GM21737 (cell line): ENCODE measurements at regions not wholly inside any gene's neighbourhood (a gene's known extent, or its start where the extent isn't known, plus 50 kb on each side); places are given as distances from the start of the nearest gene placed in this dataset.

Experiments
- ATAC-seq: cut with Tn5 transposase; IDR thresholded peaks from one replicate; pipeline ENCODE4 v1.9.1; 2021; ENCODE audit warnings: mild to moderate bottlenecking, moderate library complexity; ENCODE audit not compliant: unreplicated experiment

DNA sequence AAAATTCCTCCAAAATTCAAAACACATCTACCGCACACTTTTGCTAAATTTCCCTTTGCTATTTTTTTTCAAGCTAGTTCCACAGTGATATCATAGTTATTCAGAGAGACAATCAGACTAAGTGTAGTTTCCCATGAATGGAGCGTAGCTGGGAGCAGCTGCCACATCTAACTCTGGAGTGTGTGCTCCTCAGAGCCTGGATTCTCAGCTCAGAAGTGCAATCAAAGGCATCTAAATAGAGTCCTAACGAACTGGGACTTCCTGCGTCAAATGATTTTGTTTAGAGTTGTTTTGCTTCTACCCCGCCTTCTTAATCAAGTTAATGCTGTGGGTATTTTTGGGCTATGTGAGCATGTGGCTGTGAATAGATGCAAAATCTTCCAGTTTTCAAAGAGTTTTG, 160.3 kb downstream of the TMEM18 start:
- no peak for ATAC-seq

DNA sequence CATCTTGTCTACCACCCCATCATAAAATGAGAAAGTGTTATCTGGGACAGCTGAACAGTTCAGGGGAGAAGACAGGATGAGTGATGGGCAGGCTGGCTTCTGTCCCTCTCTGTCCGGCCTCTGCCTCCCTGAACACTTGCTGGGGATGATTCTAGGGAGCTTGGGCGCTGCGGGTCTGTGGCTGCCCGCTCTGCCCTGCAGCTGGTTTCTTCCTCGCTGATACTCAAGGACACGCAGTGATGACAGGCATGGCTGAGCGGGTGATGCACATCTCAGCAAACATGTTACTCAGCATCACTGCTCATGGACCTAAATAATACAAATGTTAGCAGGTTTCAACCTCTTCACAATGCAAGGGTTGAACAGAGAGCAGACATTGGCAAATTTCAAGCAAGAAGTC, 161.1 kb downstream of the TMEM18 start:
- ATAC-seq, result no peak

DNA sequence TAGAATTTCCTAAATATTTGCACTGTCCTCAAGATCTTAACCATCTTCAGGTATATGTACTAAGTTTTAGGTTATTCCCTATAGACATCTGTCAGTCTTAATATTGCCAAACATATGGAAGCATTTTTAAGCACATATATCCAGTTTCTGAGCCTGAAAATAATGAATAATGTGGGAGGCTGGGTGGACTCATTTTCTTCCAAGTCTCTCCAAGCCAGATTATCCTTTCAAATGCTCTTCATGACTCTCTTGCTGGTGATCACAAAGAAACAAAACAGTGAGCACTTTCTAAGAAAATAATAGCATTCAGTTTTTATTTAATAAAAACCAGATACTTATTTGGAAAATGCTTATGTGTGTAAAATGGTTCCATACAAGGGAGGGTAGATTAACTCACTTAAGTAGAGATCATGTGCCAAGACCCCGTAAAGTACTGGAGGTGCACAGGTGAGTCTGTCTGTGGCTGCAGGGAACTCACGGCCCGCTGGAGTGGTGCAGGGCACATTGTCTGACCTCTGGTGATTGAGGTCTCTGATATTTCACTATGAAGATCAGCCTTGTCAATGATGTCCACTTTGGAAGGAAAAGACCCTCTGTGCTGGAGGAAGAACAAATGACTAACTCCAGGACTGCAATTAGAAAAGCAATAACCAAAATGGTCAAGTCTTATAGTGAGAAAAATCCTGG, 161.6 kb downstream of the TMEM18 start:
- no peak for ATAC-seq

DNA sequence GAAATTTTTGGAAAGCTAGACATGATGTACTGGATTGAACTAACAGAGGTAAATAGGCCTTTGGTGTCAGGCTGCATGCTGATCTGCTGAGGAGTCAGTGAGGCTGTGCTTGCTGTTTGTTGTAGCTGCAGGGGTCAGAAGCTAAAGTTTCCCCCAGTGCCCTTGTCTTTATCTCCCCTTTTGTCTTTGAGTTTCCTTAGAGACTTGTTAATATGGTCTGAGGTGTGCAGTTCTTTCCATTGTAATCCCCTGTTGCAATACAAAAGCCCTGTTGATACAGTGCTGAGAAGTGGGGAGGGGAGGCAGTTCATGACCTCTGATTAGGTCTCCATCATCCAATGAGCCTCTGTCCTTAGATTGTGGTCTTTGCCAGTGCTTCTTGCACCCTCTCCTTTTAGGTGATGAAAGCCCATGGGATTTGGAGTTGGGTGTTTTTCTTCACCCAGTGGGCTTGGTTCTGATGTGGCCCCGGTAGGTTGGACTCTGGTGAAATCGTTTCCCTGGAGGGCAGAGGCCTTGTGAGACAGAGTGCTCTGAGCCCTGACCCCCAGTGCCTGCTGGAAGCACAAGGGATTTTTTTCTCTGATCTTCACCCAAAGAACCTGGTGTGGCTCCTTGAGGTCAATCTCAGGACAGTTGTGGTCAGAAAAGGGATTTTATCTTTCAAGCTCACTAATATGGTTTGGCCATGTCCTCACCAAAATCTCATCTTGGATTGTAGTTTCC, 163.1 kb downstream of the TMEM18 start:
- no peak for ATAC-seq

DNA sequence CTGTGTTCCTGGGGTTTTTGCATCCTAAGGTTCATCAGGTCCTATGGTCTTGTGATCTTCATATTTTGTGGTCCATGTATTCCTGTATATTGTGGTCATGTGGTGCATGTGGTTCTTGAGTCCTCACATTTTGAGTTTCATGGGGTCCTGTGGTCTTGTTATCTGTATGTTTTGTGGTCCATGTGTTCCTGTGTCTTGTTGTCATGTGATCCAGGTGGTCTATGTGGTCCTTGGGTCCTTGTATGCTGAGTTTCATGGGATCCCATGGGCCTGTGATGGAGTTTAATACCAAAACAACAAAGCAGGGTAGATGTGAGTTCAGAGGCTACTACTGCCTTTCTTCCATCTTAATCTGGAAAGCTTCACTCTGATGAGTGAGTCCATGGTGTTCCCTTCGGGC, 166.4 kb downstream of the TMEM18 start:
- no peak for ATAC-seq

DNA sequence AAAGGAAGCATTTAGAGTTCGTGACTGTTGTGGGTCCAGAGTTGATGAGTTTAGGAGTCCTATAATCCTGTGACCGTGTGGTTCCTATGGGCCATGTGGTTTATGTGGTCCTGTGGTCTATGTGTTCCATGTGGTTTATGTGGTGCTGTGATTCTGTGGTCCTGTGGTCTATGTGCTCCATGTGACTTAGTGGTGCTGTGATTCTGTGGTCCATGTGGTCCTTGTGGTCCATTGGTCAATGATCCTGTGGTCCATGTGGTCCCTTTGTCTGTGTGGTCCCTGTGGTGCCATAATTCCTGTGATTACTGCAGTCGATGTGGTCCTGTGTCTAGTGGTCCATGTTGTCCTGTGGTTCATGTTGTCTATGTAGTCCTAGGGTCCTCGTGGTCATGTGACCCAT, 167.3 kb downstream of the TMEM18 start:
- ATAC-seq, result no peak

DNA sequence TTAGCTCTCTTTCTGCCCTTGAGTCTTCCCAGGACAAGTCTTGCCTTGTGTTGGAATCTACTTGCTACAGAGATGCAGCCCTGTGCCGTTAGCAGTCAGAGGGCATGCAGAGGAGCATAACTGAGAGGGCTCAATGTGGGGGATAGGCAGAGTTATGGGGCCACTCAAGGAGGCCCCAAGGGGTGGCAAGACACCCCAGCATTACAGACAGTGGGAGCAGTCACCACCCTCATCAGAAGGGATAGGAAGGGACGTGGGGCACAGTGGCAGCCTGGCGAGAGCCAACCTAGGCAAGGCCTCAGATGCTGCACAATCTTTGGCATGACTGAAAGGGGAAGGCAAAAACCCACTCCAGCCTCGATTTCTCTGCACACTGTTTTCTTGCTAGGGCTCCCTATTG, 169.1 kb downstream of the TMEM18 start:
- ATAC-seq, result no peak

DNA sequence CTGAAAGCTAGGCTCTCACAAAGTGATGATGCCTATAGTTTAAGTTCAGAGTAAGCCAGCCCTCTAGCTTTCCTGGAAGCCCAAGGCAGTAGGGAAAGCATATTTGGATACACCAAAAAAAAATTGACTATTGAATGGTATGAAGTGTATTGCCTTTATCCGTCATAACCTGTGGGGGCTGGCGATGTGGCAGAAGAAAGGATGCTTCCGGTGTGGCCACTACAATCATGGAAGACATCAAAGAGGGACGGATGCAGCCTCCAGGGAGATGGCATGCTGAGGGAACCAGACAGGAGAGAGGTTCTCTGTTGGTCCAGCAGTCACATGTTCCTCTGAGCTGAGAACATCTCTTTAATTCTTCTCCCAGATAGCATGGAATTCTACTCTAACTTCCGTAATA, 170.3 kb downstream of the TMEM18 start:
- no peak for ATAC-seq

DNA sequence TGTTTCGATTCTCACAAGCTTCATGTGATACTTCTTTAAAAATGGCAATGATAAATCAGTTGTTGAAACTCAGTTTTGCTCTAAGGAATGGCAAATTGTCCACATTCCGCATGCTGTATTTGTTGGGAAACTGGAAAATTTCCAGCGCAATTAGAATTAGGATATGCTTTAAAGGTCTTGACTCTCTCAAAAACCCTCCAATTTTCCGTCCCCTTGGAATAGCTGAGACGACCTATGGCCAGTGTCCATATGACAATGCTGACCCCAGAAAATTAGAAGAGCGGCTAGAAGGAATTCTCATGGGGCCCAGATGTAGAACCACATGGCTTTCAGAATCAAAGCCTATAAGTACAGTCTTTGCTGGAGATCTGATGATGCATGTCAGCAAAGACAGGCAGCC, 170.8 kb downstream of the TMEM18 start:
- no peak for ATAC-seq

DNA sequence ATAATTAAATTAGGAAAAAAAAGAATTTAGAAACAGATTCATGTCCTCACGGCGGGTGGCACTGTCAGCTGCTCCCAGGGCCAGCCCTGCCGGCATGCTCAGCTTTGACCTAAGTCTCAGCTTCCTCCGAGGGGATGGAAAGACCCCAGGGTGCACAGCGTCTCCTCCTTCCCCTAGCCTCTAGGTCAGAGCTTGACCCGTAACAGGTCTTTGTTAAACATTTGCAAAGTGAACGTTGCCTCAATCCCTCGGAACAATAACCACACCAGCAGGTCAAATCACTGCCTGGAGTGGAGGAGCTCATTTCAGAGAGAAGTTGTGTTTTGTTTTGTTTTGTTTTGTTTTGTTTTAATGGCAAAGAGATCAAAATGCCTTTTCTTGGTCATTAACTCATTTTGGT, 171.3 kb downstream of the TMEM18 start:
- no peak for ATAC-seq

DNA sequence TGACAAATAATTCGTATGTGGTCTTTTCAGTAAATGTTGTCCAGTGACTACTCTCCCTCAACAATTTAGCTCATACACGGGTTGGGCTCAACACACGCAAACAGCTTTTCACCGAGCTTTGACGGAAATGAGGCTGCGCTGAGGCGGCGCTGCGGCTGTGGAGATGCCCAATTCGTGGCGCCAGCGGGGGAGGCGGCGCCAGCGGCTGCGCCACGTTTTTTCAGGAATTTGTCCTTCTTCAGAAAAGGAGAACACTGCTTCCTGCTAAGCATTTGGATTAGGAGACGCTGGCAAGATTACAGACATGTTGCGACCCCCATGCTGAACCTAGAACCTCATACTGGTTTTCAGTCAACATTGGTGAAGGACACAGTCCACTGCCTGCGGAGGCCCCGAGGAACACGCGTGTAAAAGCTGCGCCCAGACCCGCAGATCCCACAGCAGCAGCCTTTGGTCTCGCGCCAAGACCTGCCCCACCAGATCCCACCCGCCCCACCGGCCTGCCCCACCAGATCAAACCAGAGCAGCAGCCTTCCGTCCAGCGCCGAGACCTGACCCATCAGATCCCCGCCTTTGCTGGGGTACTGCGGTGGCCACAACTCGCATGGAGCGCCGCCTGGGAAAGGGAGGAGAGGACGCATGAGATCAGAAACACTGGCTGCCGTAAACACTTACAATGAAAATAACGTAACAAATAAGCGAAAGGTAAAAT, 173.8 kb downstream of the TMEM18 start:
- ATAC-seq, result no peak

DNA sequence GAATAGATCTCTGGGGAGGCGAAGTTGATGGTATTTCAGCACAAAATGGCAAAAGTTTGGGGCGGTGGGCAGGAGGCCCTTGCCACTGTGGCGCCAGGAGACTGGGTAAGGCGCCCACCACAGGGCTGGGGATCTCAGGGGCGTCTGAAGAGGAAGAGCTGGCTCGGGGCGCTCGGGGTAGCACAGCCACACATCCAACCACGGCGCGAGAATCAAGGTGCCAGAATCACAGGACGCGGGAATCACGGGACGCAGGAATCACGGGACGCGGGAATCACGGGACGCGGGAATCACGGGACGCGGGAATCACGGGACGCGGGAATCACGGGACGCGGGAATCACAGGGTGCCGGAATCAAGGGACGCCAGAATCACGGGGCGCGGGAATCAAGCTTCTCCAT, 174.4 kb downstream of the TMEM18 start:
- no peak for ATAC-seq

DNA sequence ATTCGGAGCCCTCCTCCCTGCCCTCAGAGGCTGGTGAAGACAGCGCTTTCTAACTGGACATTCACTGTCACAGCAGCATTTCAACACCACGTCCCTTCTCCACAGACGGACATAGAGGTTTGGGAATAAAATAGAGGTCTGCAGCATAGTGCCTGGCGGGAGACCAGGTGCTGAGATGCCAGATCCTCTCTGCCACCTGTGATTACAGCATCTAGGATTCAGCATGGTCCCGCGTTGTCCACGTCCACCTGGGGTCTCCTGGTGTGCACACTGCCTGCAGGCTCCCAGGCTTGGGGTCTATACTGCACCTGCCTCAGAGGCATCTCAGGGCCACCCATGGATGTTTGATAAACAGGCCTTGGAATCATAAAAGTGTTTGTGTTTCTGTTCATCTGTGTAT, 175.5 kb downstream of the TMEM18 start:
- no peak for ATAC-seq

DNA sequence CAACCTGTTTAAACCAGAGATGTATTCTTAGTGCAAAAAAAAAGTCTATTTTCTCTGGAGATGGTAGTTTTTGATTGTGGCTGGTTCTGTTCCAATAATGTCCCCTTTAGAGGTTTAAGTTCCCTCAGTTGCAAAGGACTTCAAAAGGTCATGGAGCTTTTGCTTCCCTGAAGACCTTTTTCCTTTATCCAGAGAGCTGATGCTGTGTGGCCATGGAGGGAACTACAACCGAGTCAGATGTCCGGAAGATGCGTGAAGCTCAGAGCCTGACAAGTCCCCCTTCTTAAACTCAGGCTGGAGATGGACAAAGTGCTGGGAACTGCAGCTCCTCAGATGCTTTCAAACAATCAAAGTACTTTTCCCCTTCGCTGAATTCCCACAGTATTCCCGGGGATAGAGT, 176.1 kb downstream of the TMEM18 start:
- ATAC-seq, result no peak

DNA sequence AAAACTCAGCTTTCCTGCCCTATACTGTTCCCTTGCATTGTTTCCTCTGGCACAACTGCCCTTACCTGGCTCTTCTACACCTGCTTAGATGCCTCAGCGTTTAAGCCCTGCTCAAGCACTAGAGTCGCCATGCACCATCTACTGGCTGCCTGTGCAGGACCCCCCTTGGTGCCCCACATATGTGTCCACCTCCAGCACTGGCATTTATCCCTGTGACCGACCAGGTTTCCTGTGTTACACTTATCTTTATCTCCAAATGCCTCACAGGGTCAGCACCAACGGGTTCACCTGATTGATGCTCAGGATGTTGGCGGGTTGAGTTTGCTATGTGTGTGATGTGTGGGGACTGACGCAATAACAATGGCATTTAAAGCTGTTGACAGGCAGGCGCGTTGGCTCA, 177.5 kb downstream of the TMEM18 start:
- ATAC-seq, result no peak

DNA sequence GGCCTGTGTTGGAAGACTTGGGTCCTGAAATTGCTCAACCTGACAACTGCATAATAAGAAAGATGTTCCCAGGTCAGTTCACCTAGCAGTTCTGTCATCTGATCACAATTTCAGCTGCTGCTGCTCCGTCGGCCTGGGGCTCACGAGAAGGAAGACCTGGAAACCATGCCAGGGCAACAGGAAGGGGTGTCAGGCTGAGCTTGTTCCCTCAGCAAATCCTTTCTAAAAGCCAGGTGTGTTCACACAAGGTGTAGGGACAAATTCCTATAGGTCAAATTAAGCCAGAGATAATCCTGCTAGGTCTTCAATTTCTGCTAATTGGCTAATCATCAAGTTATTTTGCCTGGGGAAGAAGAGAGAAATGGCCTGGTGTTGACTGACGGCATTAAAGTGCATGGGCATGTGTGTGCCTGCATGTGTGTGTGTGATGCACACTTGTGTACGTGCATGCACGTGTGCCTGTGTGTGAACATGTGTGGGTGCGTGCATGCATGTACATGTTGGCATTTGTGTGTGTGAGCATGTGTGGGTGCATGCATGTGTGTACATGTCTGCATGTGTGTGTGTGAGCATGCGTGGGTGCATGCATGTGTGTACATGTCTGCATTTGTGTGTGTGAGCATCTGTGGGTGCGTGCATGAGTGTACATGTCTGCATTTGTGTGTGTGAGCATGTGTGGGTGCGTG, 178.6 kb downstream of the TMEM18 start:
- ATAC-seq, result no peak

DNA sequence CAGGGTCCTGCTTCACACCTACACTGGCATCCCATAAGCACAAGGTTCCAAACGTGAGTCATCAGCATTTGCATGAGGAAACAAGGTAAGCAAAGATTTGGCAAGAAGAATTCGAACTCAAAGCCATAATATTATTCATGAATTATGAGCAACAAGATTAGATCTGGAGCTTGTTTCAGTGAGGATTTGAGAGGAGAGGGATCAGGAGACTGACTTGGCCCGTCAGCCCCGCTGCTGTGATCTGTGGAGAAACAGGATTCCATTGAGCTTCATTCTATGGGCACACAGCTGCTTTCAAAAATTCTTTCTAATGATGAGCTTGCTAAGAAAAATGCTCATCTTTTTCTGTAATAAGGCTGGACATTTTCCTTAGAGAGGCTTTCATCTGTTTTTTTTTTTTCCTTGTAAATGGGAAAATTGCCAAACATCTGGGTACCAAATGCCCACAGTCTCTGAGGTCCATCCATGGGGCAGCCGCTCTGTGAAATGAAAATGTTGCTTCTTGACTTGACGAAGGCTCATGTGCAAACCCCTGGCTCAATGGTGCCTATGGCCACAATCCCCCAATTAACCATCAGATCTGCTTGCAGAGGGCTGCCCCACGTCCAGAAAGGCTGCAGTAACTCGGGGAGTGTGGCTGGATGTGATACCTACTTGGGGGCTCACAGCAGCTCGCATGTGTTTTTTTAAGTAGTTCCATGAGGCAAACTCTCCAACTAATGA, 179.3 kb downstream of the TMEM18 start:
- no peak for ATAC-seq

DNA sequence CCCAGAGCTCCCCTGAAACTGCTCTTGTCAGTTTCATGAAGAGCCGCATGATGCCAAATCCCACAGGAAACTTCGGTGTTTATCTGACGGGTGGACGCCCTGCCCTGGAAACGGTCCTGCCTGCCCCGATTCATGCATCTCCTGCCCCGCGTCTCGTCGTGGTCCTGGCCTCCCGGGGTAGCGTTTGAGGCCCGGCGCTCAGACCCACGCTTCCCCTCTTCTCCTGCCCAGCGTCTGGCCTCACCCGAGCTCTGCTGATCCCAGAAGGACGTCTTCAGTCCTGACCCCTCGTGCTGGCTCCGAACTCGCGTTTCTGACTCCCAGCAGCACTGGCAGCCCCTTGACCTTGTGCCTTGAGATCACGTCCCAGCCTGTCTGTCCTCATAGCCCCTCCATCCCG, 180.5 kb downstream of the TMEM18 start:
- no peak for ATAC-seq

DNA sequence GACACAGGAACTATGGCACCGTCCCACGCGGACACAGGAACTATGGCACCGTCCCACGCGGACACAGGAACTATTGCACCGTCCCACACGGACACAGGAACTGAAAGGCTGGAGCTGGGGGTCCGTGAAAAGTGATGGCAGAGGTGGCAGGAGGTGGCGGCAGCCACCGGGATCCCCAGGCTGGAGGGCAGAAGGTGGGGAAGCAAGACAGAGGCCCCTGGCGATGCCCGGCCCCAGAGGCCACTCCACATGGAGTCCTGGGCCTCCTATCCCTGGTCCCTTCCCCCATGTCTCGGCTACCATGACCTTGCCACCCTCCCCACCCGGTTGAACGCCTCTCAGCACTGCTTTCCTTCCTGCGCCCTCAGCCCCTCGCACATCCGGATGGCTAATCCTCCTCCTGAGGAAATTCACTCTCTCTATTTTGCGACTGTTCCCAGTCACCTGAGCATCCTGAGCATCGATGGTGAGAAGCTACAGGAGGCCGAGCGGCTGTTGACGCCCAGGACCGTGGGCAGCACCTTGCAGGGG, 181.4 kb downstream of the TMEM18 start:
- ATAC-seq, result no peak

DNA sequence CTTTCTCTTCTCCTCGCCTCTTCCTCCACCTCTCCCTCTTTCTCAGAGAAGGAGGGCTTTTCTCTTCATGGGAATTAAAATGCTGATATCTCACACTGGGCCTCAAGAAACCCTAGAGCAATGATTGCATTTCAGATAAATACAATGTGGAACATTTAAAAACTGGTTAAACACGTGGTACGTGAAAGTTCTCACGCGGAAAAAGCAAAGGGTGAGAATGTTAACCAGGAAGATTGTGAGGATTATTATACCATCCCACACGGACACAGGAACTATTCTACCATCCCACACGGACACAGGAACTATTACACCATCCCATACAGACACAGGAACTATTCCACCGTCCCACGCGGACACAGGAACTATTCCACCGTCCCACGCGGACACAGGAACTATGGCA, 182.4 kb downstream of the TMEM18 start:
- ATAC-seq, result no peak

DNA sequence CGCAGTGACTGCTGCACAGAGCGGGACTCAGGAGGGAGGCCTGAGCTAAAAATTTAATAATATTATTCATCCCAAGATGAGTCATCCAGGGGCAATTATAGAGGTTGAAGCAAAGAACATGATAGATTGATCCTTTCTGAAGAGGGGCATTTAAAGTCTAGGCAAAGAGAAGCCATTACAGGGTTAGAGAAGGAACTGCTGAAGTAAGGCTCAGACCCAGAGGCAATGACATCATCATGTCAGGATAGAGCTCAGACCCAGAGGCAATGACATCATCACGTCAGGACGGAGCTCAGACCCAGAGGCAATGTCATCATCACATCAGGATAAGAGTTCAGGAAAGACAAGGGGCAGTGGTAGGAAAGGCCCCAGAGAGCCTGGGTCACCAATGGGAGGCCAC, 184.0 kb downstream of the TMEM18 start:
- no peak for ATAC-seq
